ENCODE measurements at regions not wholly inside any gene's neighbourhood (a gene's known extent, or its start where the extent isn't known, plus 50 kb on each side); places are given as distances from the start of the nearest gene placed in this dataset.

DNA sequence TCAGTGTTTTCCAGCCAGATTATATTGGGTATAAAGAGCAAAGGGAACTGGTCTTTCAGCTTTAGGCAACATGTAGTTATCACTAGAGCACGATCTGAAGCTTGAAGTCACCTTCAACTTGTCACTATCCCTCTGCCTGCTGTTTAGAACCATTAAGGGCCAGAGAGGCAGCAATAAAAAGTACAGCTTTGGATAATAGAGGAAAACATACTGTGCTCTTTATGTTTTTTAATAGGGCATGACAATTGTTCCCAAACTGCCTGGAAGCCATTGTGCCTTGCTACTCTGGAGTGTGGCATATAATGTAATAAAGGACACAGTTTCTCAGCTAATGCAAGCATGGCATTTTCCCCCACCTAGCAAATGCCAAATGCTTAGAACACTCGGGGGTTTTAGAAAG, 1912.0 kb upstream of the RAG2 start:
- ATAC-seq (no peak), DNase-seq (no peak)
- no peak overlapping the region for H3K4me3 ChIP-seq
- TF ChIP-seq, protein P1, sequence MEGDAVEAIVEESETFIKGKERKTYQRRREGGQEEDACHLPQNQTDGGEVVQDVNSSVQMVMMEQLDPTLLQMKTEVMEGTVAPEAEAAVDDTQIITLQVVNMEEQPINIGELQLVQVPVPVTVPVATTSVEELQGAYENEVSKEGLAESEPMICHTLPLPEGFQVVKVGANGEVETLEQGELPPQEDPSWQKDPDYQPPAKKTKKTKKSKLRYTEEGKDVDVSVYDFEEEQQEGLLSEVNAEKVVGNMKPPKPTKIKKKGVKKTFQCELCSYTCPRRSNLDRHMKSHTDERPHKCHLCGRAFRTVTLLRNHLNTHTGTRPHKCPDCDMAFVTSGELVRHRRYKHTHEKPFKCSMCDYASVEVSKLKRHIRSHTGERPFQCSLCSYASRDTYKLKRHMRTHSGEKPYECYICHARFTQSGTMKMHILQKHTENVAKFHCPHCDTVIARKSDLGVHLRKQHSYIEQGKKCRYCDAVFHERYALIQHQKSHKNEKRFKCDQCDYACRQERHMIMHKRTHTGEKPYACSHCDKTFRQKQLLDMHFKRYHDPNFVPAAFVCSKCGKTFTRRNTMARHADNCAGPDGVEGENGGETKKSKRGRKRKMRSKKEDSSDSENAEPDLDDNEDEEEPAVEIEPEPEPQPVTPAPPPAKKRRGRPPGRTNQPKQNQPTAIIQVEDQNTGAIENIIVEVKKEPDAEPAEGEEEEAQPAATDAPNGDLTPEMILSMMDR (IDR thresholded peaks at IDR 0.05) = no peak
- no peaks in the 10 kb centered on the region for H3K36me3 ChIP-seq (ENCODE audit: low read depth)
- H3K9me3 ChIP-seq = peaks cover 6% of the 10 kb centered on the region
- no peaks in the 10 kb centered on the region for H3K4me1 ChIP-seq (ENCODE audit: low read depth)
- intact Hi-C loops (cut with DNase I, micrococcal nuclease) = no loop called here

DNA sequence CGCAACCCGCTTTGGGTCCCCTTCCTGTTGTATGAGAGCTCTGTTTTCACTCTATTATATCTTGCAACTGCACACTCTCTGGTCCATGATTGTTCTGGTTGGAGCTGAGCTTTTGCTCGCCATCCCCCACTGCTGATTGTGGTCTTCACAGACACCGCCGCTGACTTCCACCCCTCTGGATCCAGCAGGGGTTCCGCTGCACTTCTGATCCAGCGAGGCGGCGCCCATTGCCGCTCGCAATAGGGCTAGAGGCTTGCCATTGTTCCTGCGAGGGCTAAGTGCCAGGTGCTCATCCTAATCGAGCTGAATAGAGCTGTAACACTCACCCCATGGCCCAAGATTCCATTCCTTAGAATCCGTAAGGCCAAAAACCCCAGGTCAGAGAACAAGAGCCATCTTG, 1905.8 kb upstream of the RAG2 start:
- DNase-seq (no peak), ATAC-seq (no peak)
- TF ChIP-seq, protein P1 (IDR thresholded peaks at IDR 0.05) = no peak
- Histone ChIP-seq H3K4me1 (ENCODE audit: low read depth) (no peaks in the 10 kb centered on the region), H3K4me3 (no peak overlapping the region), H3K9me3 (peaks cover 14% of the 10 kb centered on the region), H3K36me3 (ENCODE audit: low read depth) (no peaks in the 10 kb centered on the region)
- intact Hi-C loops (cut with DNase I, micrococcal nuclease) = no loop called here

DNA sequence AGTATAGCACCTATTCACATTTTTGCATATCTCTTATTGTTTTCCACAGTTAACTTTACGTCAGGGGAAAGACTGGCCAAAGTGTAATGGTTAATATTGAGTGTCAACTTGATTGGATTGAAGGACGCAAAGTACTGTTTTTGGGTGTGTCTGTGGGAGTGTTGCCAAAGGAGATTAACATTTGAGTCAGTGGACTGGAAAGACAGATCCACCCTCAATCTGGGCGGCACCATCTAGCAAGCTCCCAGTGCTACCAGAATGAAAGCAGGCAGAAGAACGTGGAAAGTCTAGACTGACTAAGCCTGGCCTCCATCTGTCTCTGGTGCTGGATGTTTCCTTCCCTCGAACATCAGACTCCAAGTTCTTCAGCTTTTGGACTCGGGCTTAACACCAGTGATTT, 1900.7 kb upstream of the RAG2 start:
- no peak for ATAC-seq

DNA sequence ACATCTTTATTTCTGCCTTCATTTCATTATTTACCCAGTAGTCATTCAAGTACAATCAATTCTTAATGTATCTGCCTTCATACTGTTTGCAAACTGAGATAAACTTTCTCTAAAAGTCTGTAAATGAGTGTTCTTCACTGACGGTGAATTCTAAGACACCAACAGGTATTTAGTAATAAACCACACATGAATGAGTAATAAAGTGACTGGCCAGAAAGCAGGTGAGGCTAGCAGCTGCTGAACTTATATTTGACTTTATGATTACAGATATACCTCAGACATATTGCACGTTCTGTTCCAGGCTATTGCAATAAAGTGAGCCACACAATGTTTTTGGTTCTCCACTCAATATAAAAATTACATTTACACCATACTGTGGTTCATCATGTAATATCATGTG, 1894.0 kb upstream of the RAG2 start:
- intact Hi-C loops (cut with DNase I, micrococcal nuclease) = no loop called here
- Histone ChIP-seq H3K9me3 (peaks cover 8% of the 10 kb centered on the region), H3K4me1 (ENCODE audit: low read depth) (no peaks in the 10 kb centered on the region), H3K36me3 (ENCODE audit: low read depth) (no peaks in the 10 kb centered on the region), H3K4me3 (no peak overlapping the region)
- TF ChIP-seq, protein P1 (IDR thresholded peaks at IDR 0.05) = no peak
- ATAC-seq (no peak), DNase-seq (no peak)

More for the DNA sequence above, 1900.7 kb upstream of the RAG2 start:
- Histone ChIP-seq H3K36me3 (ENCODE audit: low read depth) (no peaks in the 10 kb centered on the region), H3K4me3 (no peak overlapping the region), H3K4me1 (ENCODE audit: low read depth) (no peaks in the 10 kb centered on the region), H3K9me3 (peaks cover 8% of the 10 kb centered on the region)
- TF ChIP-seq, protein P1 (IDR thresholded peaks at IDR 0.05) = no peak
- intact Hi-C loops (cut with DNase I, micrococcal nuclease) = no loop called here
- no peak for DNase-seq

DNA sequence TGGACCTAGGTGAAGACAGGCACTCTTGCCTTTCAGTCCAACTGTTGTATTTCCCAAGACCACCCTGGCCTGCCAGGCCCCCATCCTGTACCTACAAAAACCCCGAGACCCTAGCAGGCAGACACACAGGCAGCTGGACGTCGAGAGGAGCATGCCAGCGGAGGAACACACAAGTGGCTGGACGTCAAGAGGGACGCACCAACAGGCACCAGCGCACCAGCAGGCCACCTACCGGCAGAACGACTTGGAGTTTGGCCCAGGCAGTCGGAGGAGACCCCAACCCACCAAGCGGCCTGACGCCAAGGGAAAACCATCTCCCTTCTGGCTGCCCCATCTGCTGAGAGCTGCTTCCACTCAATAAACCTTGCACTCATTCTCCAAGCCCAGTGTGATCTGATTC, 1883.4 kb upstream of the RAG2 start:
- TF ChIP-seq, protein P1 (IDR thresholded peaks at IDR 0.05) = no peak
- Histone ChIP-seq H3K36me3 (ENCODE audit: low read depth) (no peaks in the 10 kb centered on the region), H3K9me3 (peaks cover 11% of the 10 kb centered on the region), H3K4me3 (no peak overlapping the region), H3K4me1 (ENCODE audit: low read depth) (no peaks in the 10 kb centered on the region)
- ATAC-seq (no peak), DNase-seq (no peak)
- intact Hi-C loops (cut with DNase I, micrococcal nuclease) = no loop called here

Data from mucosa of descending colon (tissue), 3 donors.